Neural progenitor cell (in vitro differentiated cells): ENCODE measurements at regions not wholly inside any gene's neighbourhood (a gene's known extent, or its start where the extent isn't known, plus 50 kb on each side); places are given as distances from the start of the nearest gene placed in this dataset.
"Not testable (repeated sequence)": the region's sequence is repeated elsewhere in the genome, so short reads cannot be mapped to it uniquely, and the experiment has no call there.

ENCODE experiments used
- DNase-seq: peaks from one replicate; pipeline ENCODE4 v3.0.0-alpha.2; 2016; ENCODE audit warnings: low spot score
- H2AFZ ChIP-seq: fragments of 200-600 bp; sonication (generic); replicated peaks from 2 replicates; pipeline ENCODE4 v1.6.1; 2016; ENCODE audit warnings: antibody characterized with exemption
- H3F3A ChIP-seq: fragments of 200-600 bp; sonication (generic); 2 replicates; pipeline ENCODE4 v1.6.1; 2016; ENCODE audit warnings: antibody characterized with exemption, low read depth
- H3K27ac ChIP-seq: fragments of 200-600 bp; sonication (generic); 2 replicates; pipeline ENCODE4 v1.5.1; 2016; ENCODE audit warnings: mild to moderate bottlenecking
- H3K27me3 ChIP-seq: fragments of 200-600 bp; sonication (generic); 2 replicates; pipeline ENCODE4 v1.6.1; 2016; ENCODE audit warnings: mild to moderate bottlenecking, moderate library complexity
- H3K36me3 ChIP-seq: fragments of 200-600 bp; sonication (generic); 2 replicates; pipeline ENCODE4 v1.5.1; 2016
- H3K4me1 ChIP-seq: fragments of 200-600 bp; sonication (generic); 2 replicates; pipeline ENCODE4 v1.6.1; 2016; ENCODE audit warnings: mixed run types
- H3K4me2 ChIP-seq: fragments of 200-600 bp; sonication (generic); 2 replicates; pipeline ENCODE4 v1.6.1; 2016
- H3K4me3 ChIP-seq: fragments of 200-600 bp; sonication (generic); 2 replicates; pipeline ENCODE4 v1.5.1; 2016
- H3K79me2 ChIP-seq: fragments of 200-600 bp; sonication (generic); 2 replicates; pipeline ENCODE4 v1.6.1; 2016; ENCODE audit warnings: low read depth
- H3K9ac ChIP-seq: fragments of 200-600 bp; sonication (generic); 2 replicates; pipeline ENCODE4 v1.6.1; 2016
- H3K9me3 ChIP-seq: fragments of 200-600 bp; sonication (generic); 2 replicates; pipeline ENCODE4 v1.5.1; 2016; ENCODE audit warnings: low read depth
- H4K20me1 ChIP-seq: fragments of 200-600 bp; sonication (generic); 2 replicates; pipeline ENCODE4 v1.6.1; 2016; ENCODE audit warnings: low read depth
- H3K27ac Mint-ChIP-seq: 3 replicates; pipeline ENCODE4 v1.8.0; 2021; ENCODE audit warnings: mixed read lengths
- H3K27me3 Mint-ChIP-seq: 2 replicates; pipeline ENCODE4 v1.8.0; 2022; ENCODE audit warnings: low read depth, mild to moderate bottlenecking, inconsistent platforms, moderate library complexity, mixed read lengths; ENCODE audit not compliant: insufficient read depth
- H3K36me3 Mint-ChIP-seq: 3 replicates; pipeline ENCODE4 v1.8.0; 2021; ENCODE audit warnings: mixed read lengths
- H3K4me1 Mint-ChIP-seq: 3 replicates; pipeline ENCODE4 v1.8.0; 2021; ENCODE audit warnings: mixed read lengths
- H3K4me3 Mint-ChIP-seq: 3 replicates; pipeline ENCODE4 v1.8.0; 2021; ENCODE audit warnings: mild to moderate bottlenecking, moderate library complexity, mixed read lengths
- H3K9me3 Mint-ChIP-seq: 3 replicates; pipeline ENCODE4 v1.8.0; 2020; ENCODE audit warnings: mixed read lengths

- not testable (repeated sequence) for H3K27me3 Mint-ChIP-seq, H3K4me3 Mint-ChIP-seq, DNase-seq, H3K4me2 ChIP-seq, H3K4me1 Mint-ChIP-seq, H3K4me1 ChIP-seq, H3K4me3 ChIP-seq, H3K36me3 Mint-ChIP-seq, H2AFZ ChIP-seq, H3K27ac Mint-ChIP-seq, H3K36me3 ChIP-seq, H3K79me2 ChIP-seq, H3K27me3 ChIP-seq, H3K9ac ChIP-seq, H3F3A ChIP-seq, H3K27ac ChIP-seq, H4K20me1 ChIP-seq
- peaks cover 35% of the 10 kb centered on the region for H3K9me3 Mint-ChIP-seq
- H3K9me3 ChIP-seq, result peaks cover 28% of the 10 kb centered on the region
These were observed 202.5 kb downstream of the POTEM start for GRCh38 chr14:19169561-19170362.

GRCh38 chr14:19172745-19173144 is 205.5 kb downstream of the POTEM start:
- not testable (repeated sequence) for H3K4me2 ChIP-seq, H3K79me2 ChIP-seq, H3K27me3 ChIP-seq, H3K9ac ChIP-seq, H3K4me3 ChIP-seq, H4K20me1 ChIP-seq, H3K27me3 Mint-ChIP-seq, H3K27ac ChIP-seq, H3K4me3 Mint-ChIP-seq, H3K36me3 ChIP-seq, H2AFZ ChIP-seq, DNase-seq, H3K27ac Mint-ChIP-seq, H3F3A ChIP-seq, H3K4me1 Mint-ChIP-seq, H3K4me1 ChIP-seq, H3K36me3 Mint-ChIP-seq
- H3K9me3 Mint-ChIP-seq, result peaks cover 37% of the 10 kb centered on the region
- peaks cover 32% of the 10 kb centered on the region for H3K9me3 ChIP-seq

GRCh38 chr14:19173188-19173587 is 206.0 kb downstream of the POTEM start:
- H3K4me1 ChIP-seq, H3K27ac Mint-ChIP-seq, H3K27ac ChIP-seq, H3K36me3 Mint-ChIP-seq, H3K4me2 ChIP-seq, H3K4me1 Mint-ChIP-seq, H3K27me3 Mint-ChIP-seq, H3K27me3 ChIP-seq, H3K4me3 ChIP-seq, H4K20me1 ChIP-seq, H3K4me3 Mint-ChIP-seq, H3F3A ChIP-seq, H3K79me2 ChIP-seq, H3K36me3 ChIP-seq, DNase-seq, H3K9ac ChIP-seq, H2AFZ ChIP-seq: not testable (repeated sequence)
- peaks cover 27% of the 10 kb centered on the region for H3K9me3 ChIP-seq
- peaks cover 32% of the 10 kb centered on the region for H3K9me3 Mint-ChIP-seq

GRCh38 chr14:19177435-19177834 is 210.2 kb downstream of the POTEM start:
- not testable (repeated sequence) for DNase-seq, H3K9ac ChIP-seq, H2AFZ ChIP-seq, H3K27me3 ChIP-seq, H4K20me1 ChIP-seq, H3K27ac Mint-ChIP-seq, H3K4me1 Mint-ChIP-seq, H3K4me2 ChIP-seq, H3K27me3 Mint-ChIP-seq, H3K36me3 Mint-ChIP-seq, H3K4me1 ChIP-seq, H3K4me3 Mint-ChIP-seq, H3K79me2 ChIP-seq, H3K27ac ChIP-seq, H3K36me3 ChIP-seq, H3K4me3 ChIP-seq, H3F3A ChIP-seq
- peaks cover 36% of the 10 kb centered on the region for H3K9me3 ChIP-seq
- peaks cover 26% of the 10 kb centered on the region for H3K9me3 Mint-ChIP-seq

GRCh38 chr14:19180297-19180696 is 213.1 kb downstream of the POTEM start:
- peaks cover 22% of the 10 kb centered on the region for H3K9me3 ChIP-seq
- DNase-seq, H3K27ac ChIP-seq, H3K36me3 Mint-ChIP-seq, H2AFZ ChIP-seq, H3K4me3 ChIP-seq, H3K36me3 ChIP-seq, H3K4me2 ChIP-seq, H3K27ac Mint-ChIP-seq, H3K27me3 ChIP-seq, H3K4me3 Mint-ChIP-seq, H3K9ac ChIP-seq, H3F3A ChIP-seq, H3K79me2 ChIP-seq, H3K27me3 Mint-ChIP-seq, H3K4me1 ChIP-seq, H3K4me1 Mint-ChIP-seq, H4K20me1 ChIP-seq: not testable (repeated sequence)
- H3K9me3 Mint-ChIP-seq, result peaks cover 20% of the 10 kb centered on the region

- H3K27ac Mint-ChIP-seq, H2AFZ ChIP-seq, H3K9ac ChIP-seq, H3K27me3 Mint-ChIP-seq, H3K79me2 ChIP-seq, H3K4me1 ChIP-seq, H3K4me3 ChIP-seq, H3K4me1 Mint-ChIP-seq, H3F3A ChIP-seq, H3K27me3 ChIP-seq, H3K36me3 Mint-ChIP-seq, H4K20me1 ChIP-seq, H3K27ac ChIP-seq, H3K36me3 ChIP-seq, DNase-seq, H3K4me3 Mint-ChIP-seq, H3K4me2 ChIP-seq: not testable (repeated sequence)
- H3K9me3 Mint-ChIP-seq, result peaks cover 19% of the 10 kb centered on the region
- H3K9me3 ChIP-seq, result peaks cover 21% of the 10 kb centered on the region
These were observed 213.6 kb downstream of the POTEM start for GRCh38 chr14:19180881-19181280.

- not testable (repeated sequence) for DNase-seq, H3K36me3 Mint-ChIP-seq, H3K4me3 ChIP-seq, H3K9me3 ChIP-seq, H3K36me3 ChIP-seq, H3K27ac Mint-ChIP-seq, H3K79me2 ChIP-seq, H3F3A ChIP-seq, H2AFZ ChIP-seq, H3K9ac ChIP-seq, H3K27me3 Mint-ChIP-seq, H3K27ac ChIP-seq, H3K4me3 Mint-ChIP-seq, H3K27me3 ChIP-seq, H3K4me2 ChIP-seq, H3K4me1 ChIP-seq, H3K4me1 Mint-ChIP-seq, H4K20me1 ChIP-seq
- peaks cover 13% of the 10 kb centered on the region for H3K9me3 Mint-ChIP-seq
These were observed 227.9 kb downstream of the POTEM start for GRCh38 chr14:19195146-19195545.

- not testable (repeated sequence) for H4K20me1 ChIP-seq, H3K4me3 Mint-ChIP-seq, H3K36me3 ChIP-seq, H3K4me1 Mint-ChIP-seq, DNase-seq, H3K9ac ChIP-seq, H3K4me3 ChIP-seq, H2AFZ ChIP-seq, H3K36me3 Mint-ChIP-seq, H3K27ac Mint-ChIP-seq, H3K9me3 ChIP-seq, H3K27ac ChIP-seq, H3K27me3 ChIP-seq, H3K27me3 Mint-ChIP-seq, H3K4me1 ChIP-seq, H3F3A ChIP-seq, H3K4me2 ChIP-seq, H3K79me2 ChIP-seq
- peaks cover 16% of the 10 kb centered on the region for H3K9me3 Mint-ChIP-seq
These were observed 230.4 kb downstream of the POTEM start for GRCh38 chr14:19197488-19198234.
